Fibroblast of lung (primary cell): ENCODE measurements at regions not wholly inside any gene's neighbourhood (a gene's known extent, or its start where the extent isn't known, plus 50 kb on each side); places are given as distances from the start of the nearest gene placed in this dataset.

Source experiments
- DNase-seq, 2 donors: peaks; one replicate each; pipeline versions ENCODE4 v3.0.0 to v3.0.0-alpha.2; 2010; ENCODE audit warnings: low read depth in 2 of 2
- H2AFZ ChIP-seq: 2 replicates; pipeline ENCODE4 v1.5.1; 2012; ENCODE audit warnings: low read length, control low read depth, inconsistent platforms
- H3K27ac ChIP-seq: 2 replicates; pipeline ENCODE4 v1.5.1; 2011; ENCODE audit warnings: low read length, control low read depth; ENCODE audit not compliant: insufficient read depth
- H3K27me3 ChIP-seq: 2 replicates; pipeline ENCODE4 v1.5.1; 2011; ENCODE audit warnings: mild to moderate bottlenecking, low read length; ENCODE audit not compliant: control insufficient read depth, insufficient read depth
- H3K36me3 ChIP-seq: 2 replicates; pipeline ENCODE4 v1.5.1; 2011; ENCODE audit warnings: low read length; ENCODE audit not compliant: control insufficient read depth, insufficient read depth
- H3K4me1 ChIP-seq: 2 replicates; pipeline ENCODE4 v1.5.1; 2011; ENCODE audit warnings: low read length; ENCODE audit not compliant: control insufficient read depth, insufficient read depth; ENCODE audit errors: extremely low read depth
- H3K4me2 ChIP-seq: 2 replicates; pipeline ENCODE4 v1.5.1; 2011; ENCODE audit warnings: low read length, control low read depth; ENCODE audit not compliant: insufficient read depth; ENCODE audit errors: extremely low read depth
- H3K4me3 ChIP-seq, 4 experiments: fragments of 200-600 bp in 1 of 4; sonication (generic) in 1 of 4; replicated peaks in 1 of 4; 2 replicates each; pipeline ENCODE4 v1.5.1; 2011 to 2016; ENCODE audit warnings: low read length in 4 of 4, low read depth in 3 of 4, mild to moderate bottlenecking in 3 of 4, control low read depth in 2 of 4, inconsistent platforms in 1 of 4, mixed read lengths in 1 of 4; ENCODE audit not compliant: insufficient read depth in 1 of 4; ENCODE audit errors: control extremely low read depth in 1 of 4
- H3K79me2 ChIP-seq: 2 replicates; pipeline ENCODE4 v1.5.1; 2012; ENCODE audit warnings: mild to moderate bottlenecking, low read length, inconsistent platforms; ENCODE audit not compliant: control insufficient read depth, insufficient read depth
- H3K9ac ChIP-seq: 2 replicates; pipeline ENCODE4 v1.5.1; 2011; ENCODE audit warnings: mild to moderate bottlenecking, low read length, control low read depth; ENCODE audit not compliant: insufficient read depth
- H3K9me3 ChIP-seq: 2 replicates; pipeline ENCODE4 v1.5.1; 2012; ENCODE audit warnings: low read depth, low read length; ENCODE audit not compliant: control insufficient read depth, insufficient read depth
- H4K20me1 ChIP-seq: 2 replicates; pipeline ENCODE4 v1.5.1; 2011; ENCODE audit warnings: low read length; ENCODE audit not compliant: control insufficient read depth, insufficient read depth; ENCODE audit errors: extremely low read depth
- CTCF ChIP-seq, 2 donors: IDR thresholded peaks in 1 of 2; conservative IDR thresholded peaks in 1 of 2; 1 replicate in 1 of 2; 2 replicates in 1 of 2; pipeline ENCODE4 v1.5.1; 2011 to 2012; ENCODE audit warnings: low read length in 2 of 2, control low read depth in 1 of 2, inconsistent platforms in 1 of 2, low read depth in 1 of 2, mild to moderate bottlenecking in 1 of 2
- EZH2 ChIP-seq: IDR thresholded peaks from 2 replicates; pipeline ENCODE4 v1.5.1; 2012; ENCODE audit warnings: low read length, control low read depth, mild to moderate bottlenecking; ENCODE audit errors: missing control alignments

GRCh38 chr18:10319026-10319425, 135.4 kb upstream of the APCDD1 start:
- no peak for DNase-seq
- no peaks in the 10 kb centered on the region for H3K36me3 ChIP-seq
- H3K27ac ChIP-seq = no peak overlapping the region
- H3K4me2 ChIP-seq = no peak overlapping the region
- H3K4me3 ChIP-seq = no peak overlapping the region
- no peaks in the 10 kb centered on the region for H3K27me3 ChIP-seq
- no peaks in the 10 kb centered on the region for H3K4me1 ChIP-seq
- no peaks in the 10 kb centered on the region for H4K20me1 ChIP-seq
- no peak for TF ChIP-seq EZH2
- no peak for TF ChIP-seq CTCF (conservative IDR thresholded peaks at IDR 0.05 in 1 of 2, IDR thresholded peaks at IDR 0.05 in 1 of 2; ENCODE audit: low read depth in 1 of 2, low read length in 2 of 2)
- no peaks in the 10 kb centered on the region for H3K9me3 ChIP-seq
- no peak overlapping the region for H2AFZ ChIP-seq
- H3K9ac ChIP-seq = no peak overlapping the region
- no peaks in the 10 kb centered on the region for H3K79me2 ChIP-seq

GRCh38 chr18:10319914-10320600, 134.4 kb upstream of the APCDD1 start:
- Histone ChIP-seq H3K27ac (no peak overlapping the region), H2AFZ (no peak overlapping the region), H3K79me2 (no peaks in the 10 kb centered on the region), H4K20me1 (no peaks in the 10 kb centered on the region), H3K27me3 (no peaks in the 10 kb centered on the region), H3K9me3 (no peaks in the 10 kb centered on the region), H3K4me2 (no peak overlapping the region), H3K9ac (no peak overlapping the region), H3K4me3 (no peak overlapping the region), H3K4me1 (no peaks in the 10 kb centered on the region), H3K36me3 (no peaks in the 10 kb centered on the region)
- DNase-seq = no peak
- TF ChIP-seq EZH2 = no peak
- TF ChIP-seq CTCF (conservative IDR thresholded peaks at IDR 0.05 in 1 of 2, IDR thresholded peaks at IDR 0.05 in 1 of 2; ENCODE audit: low read depth in 1 of 2, low read length in 2 of 2) = no peak

- H3K9ac ChIP-seq = no peak overlapping the region
- H3K27ac ChIP-seq = no peak overlapping the region
- no peaks in the 10 kb centered on the region for H4K20me1 ChIP-seq
- H2AFZ ChIP-seq = no peak overlapping the region
- H3K27me3 ChIP-seq = no peaks in the 10 kb centered on the region
- no peaks in the 10 kb centered on the region for H3K36me3 ChIP-seq
- no peaks in the 10 kb centered on the region for H3K79me2 ChIP-seq
- no peak overlapping the region for H3K4me3 ChIP-seq
- TF ChIP-seq EZH2 (no peak), CTCF (conservative IDR thresholded peaks at IDR 0.05 in 1 of 2, IDR thresholded peaks at IDR 0.05 in 1 of 2; ENCODE audit: low read depth in 1 of 2, low read length in 2 of 2) (no peak)
- H3K4me1 ChIP-seq = no peaks in the 10 kb centered on the region
- H3K9me3 ChIP-seq = no peaks in the 10 kb centered on the region
- H3K4me2 ChIP-seq = no peak overlapping the region
- DNase-seq = peak in 1 of 2 donors; percentile 92
Measured at GRCh38 chr18:10320791-10321190, 133.6 kb upstream of the APCDD1 start.
